GM13976 (cell line): ENCODE measurements at regions not wholly inside any gene's neighbourhood (a gene's known extent, or its start where the extent isn't known, plus 50 kb on each side); places are given as distances from the start of the nearest gene placed in this dataset.

ENCODE experiments used
- DNase-seq: peaks from one replicate; pipeline ENCODE4 v3.0.0; 2012; ENCODE audit warnings: low spot score
- in situ Hi-C: fragments of 300-500 bp; cut with MboI; formaldehyde crosslinking; loops from one replicate; pipeline ENCODE4 v1.12.0; 2022; ENCODE audit warnings: low sequenced_read_pairs, mixed read lengths, inconsistent platforms; ENCODE audit not compliant: unreplicated experiment
- TF ChIP-seq, protein P1 (sequence below): IDR thresholded peaks from 2 replicates; pipeline ENCODE4 v1.5.1; 2012; ENCODE audit warnings: borderline replicate concordance, mild to moderate bottlenecking; ENCODE audit not compliant: insufficient read depth; ENCODE audit errors: extremely low read depth, missing control alignments, control extremely low read depth

DNA sequence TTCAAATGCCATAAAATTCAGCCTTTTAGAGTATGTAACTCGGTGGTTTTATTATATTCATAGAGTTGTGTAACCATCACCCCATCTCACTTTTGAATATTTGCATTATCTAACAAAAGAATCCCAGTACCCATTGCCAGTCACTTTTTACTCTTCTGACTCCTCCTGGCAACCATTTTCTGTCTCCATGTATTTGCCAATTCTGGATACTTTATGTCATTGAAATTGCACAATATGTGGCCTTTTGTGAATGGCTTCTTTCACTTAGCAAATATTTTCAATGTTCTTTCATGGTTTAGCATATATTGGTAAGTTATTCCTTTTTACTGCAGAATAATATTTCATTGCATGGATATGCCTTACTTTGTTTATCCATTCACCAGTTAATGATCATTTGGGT is 79.9 kb downstream of the SLIT2 start:
- in situ Hi-C loops, result no loop called here
- DNase-seq, result no peak
- TF ChIP-seq, protein P1, sequence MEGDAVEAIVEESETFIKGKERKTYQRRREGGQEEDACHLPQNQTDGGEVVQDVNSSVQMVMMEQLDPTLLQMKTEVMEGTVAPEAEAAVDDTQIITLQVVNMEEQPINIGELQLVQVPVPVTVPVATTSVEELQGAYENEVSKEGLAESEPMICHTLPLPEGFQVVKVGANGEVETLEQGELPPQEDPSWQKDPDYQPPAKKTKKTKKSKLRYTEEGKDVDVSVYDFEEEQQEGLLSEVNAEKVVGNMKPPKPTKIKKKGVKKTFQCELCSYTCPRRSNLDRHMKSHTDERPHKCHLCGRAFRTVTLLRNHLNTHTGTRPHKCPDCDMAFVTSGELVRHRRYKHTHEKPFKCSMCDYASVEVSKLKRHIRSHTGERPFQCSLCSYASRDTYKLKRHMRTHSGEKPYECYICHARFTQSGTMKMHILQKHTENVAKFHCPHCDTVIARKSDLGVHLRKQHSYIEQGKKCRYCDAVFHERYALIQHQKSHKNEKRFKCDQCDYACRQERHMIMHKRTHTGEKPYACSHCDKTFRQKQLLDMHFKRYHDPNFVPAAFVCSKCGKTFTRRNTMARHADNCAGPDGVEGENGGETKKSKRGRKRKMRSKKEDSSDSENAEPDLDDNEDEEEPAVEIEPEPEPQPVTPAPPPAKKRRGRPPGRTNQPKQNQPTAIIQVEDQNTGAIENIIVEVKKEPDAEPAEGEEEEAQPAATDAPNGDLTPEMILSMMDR, result no peak

DNA sequence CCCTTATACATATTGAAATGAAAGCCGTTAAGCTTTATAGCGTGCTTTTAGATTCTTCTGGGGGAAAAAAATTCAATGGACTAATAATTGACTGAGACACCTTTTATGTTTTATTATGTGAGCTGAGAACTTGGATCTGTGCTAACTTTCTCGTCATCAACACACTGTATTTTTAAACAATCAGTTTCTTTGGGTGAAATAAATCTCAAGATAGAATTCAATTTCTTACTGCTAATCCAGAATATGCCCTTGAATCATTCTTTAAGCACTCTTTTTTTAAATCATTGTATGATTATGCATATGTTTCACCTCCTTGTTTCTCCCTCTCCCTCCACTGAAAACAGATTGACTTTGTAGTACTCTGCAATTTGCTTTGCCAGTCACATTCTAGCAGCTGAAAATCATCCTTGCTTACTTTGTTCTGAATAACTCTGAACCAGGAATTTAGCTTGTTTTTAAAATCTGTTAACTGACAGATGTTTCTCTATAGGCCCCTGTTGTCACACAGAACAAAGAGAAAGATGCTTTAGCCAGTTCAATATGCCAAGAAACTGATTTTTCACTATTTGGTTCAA is 81.5 kb downstream of the SLIT2 start:
- in situ Hi-C loops, result no loop called here
- no peak for DNase-seq
- TF ChIP-seq, protein P1, result no peak

DNA sequence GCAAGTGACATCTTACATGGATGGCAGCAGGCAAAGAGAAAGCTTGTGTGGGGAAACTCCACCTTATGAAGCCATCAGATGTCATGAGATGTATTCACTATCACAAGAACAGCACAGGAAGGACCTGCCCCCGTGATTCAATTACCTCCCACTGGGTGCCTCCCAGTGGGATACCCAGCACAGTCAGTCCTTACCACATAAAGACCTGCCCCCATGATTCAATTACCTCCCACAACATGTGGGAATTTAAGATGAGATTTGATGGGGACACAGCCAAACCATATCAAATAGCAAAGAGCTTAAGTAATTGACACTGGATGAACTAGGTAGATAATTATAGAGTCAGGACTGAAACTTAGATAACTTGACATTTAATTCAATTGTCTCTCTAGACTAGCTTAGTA is 85.6 kb downstream of the SLIT2 start:
- no peak for DNase-seq
- TF ChIP-seq, protein P1, result no peak
- in situ Hi-C loops, result no loop called here

DNA sequence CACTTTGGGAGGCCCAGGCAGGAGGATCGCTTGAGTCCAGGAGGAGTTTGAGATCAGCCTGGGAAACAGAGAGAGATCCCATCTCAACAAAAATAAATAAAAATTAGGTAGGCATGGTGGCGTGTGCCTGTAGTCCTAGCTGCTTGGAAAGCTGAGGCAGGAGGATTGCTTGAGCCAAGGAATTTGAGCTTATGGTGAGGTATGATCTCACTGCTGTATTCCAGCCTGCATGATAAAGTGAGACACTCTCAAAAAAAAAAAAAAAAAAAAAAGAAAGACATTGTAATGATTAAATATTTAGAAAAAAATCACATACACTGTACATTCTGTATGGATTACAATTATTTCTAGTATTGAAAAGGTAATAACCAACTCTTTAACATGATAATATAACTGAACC is 87.1 kb downstream of the SLIT2 start:
- no peak for DNase-seq
- TF ChIP-seq, protein P1, result no peak
- in situ Hi-C loops, result no loop called here

DNA sequence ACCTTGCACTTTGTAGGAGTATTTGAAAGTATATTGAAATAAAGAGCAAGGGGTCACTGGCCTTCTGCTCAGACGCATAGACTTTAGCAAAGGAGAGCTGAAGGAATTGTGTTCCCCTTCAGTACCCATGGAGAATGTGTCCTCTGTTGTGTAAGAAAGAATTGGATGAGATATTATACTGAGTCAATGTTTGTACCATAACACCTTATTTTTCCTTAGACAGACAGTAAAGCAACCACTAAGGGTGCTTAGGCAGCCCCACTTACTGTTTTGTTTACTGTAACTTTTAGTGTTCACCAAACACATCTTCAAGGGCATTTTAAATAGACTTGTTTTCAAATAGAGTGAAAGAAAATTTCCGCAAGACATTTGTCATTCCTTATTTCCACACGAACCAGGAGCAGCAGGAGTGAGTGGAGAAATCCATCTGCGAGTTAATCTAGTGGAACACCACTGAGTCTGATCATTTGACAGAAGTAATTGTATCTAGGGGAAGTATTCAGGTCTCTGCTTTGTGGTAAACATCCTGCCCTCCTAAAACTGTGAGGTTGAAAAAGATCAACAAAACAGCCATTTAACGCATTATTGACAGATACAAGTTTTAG is 89.5 kb downstream of the SLIT2 start:
- TF ChIP-seq, protein P1, result no peak
- in situ Hi-C loops, result no loop called here
- DNase-seq, result no peak

DNA sequence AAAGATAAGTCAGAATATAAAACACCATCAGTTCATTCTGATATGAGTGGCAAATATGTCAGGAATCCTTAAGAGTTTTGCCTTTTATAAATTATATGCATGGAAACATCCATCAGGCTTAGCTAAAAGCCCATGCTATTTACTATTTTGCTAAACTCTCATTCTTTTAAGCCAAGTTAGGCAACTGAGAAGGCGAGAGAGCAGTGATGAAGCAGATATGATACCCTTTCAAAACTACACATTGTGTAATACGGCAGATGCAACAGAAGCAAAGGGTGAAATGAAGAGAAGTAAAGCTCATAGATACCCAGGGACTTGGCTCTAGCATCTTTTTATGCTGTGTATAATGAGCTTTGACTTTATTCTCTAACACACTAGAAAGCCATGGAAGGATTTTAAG is 95.8 kb downstream of the SLIT2 start:
- no peak for DNase-seq
- TF ChIP-seq, protein P1, result no peak
- in situ Hi-C loops, result no loop called here
